AG04449 (cell line): ENCODE measurements at regions not wholly inside any gene's neighbourhood (a gene's known extent, or its start where the extent isn't known, plus 50 kb on each side); places are given as distances from the start of the nearest gene placed in this dataset.
"Not testable (repeated sequence)": the region's sequence is repeated elsewhere in the genome, so short reads cannot be mapped to it uniquely, and the experiment has no call there.

Source experiments
- CTCF ChIA-PET: fragments of 350-600 bp; formaldehyde crosslinking; extraction: SDS; loops from one replicate; lab custom pipeline; 2021; ENCODE audit warnings: antibody characterized with exemption; lab: Yijun Ruan, JAX
- POLR2A ChIA-PET: fragments of 400-600, 350-600 bp; formaldehyde crosslinking; extraction: SDS; loops from one replicate; lab custom pipeline; 2020; ENCODE audit warnings: antibody characterized with exemption, inconsistent platforms; lab: Yijun Ruan, JAX
- DNase-seq: peaks from one replicate; pipeline ENCODE4 v3.0.0-alpha.2; 2010; ENCODE audit warnings: low read depth, low spot score
- H3K4me3 ChIP-seq: 2 replicates; pipeline ENCODE4 v1.5.1; 2011; ENCODE audit warnings: low read depth, mild to moderate bottlenecking, control low read depth, low read length
- TF ChIP-seq, protein P1 (sequence below): IDR thresholded peaks from one replicate; pipeline ENCODE4 v1.5.1; 2011; ENCODE audit warnings: mild to moderate bottlenecking, moderate library complexity, low read length, control low read depth, inconsistent platforms; ENCODE audit not compliant: insufficient read depth; ENCODE audit errors: missing control alignments

DNA sequence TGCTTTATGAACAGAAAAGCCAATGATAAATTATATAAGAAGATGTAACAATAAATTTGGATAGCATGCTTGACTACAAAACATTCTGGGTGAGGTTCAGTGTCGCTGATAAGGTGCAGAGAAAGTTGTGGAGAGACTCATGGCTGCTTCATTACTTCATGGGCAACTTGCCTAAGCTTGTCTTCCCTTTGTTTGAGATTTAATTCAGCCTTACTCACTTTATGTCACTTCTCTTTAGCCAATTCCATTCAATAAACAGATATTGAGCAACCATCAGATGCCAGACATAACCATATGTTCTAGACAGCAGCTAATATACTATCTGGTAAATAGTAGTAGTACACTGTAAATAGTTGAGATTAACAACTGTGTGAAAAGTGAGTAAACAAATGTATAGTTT is 401.5 kb upstream of the FRG2C start:
- TF ChIP-seq, protein P1, sequence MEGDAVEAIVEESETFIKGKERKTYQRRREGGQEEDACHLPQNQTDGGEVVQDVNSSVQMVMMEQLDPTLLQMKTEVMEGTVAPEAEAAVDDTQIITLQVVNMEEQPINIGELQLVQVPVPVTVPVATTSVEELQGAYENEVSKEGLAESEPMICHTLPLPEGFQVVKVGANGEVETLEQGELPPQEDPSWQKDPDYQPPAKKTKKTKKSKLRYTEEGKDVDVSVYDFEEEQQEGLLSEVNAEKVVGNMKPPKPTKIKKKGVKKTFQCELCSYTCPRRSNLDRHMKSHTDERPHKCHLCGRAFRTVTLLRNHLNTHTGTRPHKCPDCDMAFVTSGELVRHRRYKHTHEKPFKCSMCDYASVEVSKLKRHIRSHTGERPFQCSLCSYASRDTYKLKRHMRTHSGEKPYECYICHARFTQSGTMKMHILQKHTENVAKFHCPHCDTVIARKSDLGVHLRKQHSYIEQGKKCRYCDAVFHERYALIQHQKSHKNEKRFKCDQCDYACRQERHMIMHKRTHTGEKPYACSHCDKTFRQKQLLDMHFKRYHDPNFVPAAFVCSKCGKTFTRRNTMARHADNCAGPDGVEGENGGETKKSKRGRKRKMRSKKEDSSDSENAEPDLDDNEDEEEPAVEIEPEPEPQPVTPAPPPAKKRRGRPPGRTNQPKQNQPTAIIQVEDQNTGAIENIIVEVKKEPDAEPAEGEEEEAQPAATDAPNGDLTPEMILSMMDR = no peak
- no peak overlapping the region for H3K4me3 ChIP-seq
- DNase-seq = no peak
- ChIA-PET POLR2A (interaction anchor here (0.6 kb wide), 1 partner anchor 35 kb away, joined by 3 read pairs; no protein-coding TSS in a partner anchor), CTCF (no interaction called here)

DNA sequence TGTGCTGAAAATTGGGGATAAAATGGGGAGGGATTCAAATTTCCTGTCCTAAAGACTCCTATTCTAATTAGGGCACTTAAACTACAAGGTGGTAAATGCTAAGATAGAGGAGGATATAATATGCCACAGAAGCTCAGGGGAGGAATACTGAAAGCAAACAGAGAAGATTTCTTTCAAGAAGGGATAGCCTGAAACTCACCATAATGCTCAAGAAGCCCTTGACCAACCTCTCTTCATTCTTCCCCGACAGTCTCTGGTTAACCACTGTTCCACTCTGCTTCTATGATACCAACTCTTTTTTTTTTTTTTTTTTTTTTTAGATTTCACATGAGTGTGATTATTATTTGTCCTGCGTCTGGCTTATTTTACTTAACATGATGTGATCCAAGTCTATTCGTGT is 398.2 kb upstream of the FRG2C start:
- H3K4me3 ChIP-seq = no peak overlapping the region
- POLR2A ChIA-PET = interaction anchor here (0.6 kb wide), 1 partner anchor 12 kb away, joined by 3 read pairs; no protein-coding TSS in a partner anchor
- CTCF ChIA-PET = interaction anchor here (1.1 kb wide), 1 partner anchor 164 kb away, joined by 4 read pairs; no protein-coding TSS in a partner anchor
- TF ChIP-seq, protein P1 = no peak
- no peak for DNase-seq

DNA sequence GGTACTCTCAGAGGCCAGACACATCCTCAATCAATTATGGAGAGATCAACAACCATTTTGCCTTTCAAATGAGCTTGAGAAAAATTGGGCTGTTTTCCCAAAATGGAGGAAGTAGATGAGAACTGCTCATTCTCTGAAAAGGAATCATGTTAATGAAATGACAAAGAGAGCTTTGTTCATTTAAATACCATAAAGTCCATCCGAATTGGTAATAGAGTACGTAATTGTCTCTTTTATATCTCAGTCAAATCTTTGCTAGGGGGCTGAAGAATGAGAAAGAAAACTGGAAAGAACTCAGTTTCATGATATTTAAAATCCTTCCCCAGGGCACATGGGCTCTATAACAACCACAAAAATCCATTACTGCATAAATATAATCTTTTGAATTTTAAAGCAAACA is 395.6 kb upstream of the FRG2C start:
- CTCF ChIA-PET = interaction anchor here (0.9 kb wide), 1 partner anchor 161 kb away, joined by 4 read pairs; no protein-coding TSS in a partner anchor
- DNase-seq, POLR2A ChIA-PET, H3K4me3 ChIP-seq: not testable (repeated sequence)

GRCh38 chr3:75272237-75272636 is 391.9 kb upstream of the FRG2C start:
- POLR2A ChIA-PET, CTCF ChIA-PET, DNase-seq, H3K4me3 ChIP-seq: not testable (repeated sequence)

DNA sequence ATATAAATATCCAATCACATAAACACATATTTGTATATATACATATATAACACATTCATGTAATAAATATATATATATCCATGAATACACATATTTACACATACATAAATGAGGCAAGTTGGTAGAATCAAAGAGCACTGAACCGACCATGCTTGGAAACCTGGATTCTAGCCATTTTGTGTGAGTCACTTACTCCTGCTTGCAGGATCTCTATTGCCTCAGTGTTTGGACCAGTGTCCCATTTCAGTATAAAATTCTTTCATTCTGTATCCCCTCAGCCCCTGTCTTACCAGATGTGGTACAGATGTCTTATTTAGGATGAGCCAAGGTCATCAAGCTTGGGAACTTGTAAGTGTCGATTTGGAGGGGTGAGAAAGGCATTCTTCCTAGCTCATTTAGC is 391.4 kb upstream of the FRG2C start:
- TF ChIP-seq, protein P1 = no peak
- ChIA-PET POLR2A (no interaction called here), CTCF (no interaction called here)
- DNase-seq = no peak
- no peak overlapping the region for H3K4me3 ChIP-seq

- CTCF ChIA-PET = interaction anchor here (0.6 kb wide), 1 partner anchor 144 kb away, joined by 3 read pairs; no protein-coding TSS in a partner anchor
- H3K4me3 ChIP-seq, POLR2A ChIA-PET: not testable (repeated sequence)
- peak; percentile 23 for DNase-seq
These were observed 378.5 kb upstream of the FRG2C start for GRCh38 chr3:75285531-75286148.

DNA sequence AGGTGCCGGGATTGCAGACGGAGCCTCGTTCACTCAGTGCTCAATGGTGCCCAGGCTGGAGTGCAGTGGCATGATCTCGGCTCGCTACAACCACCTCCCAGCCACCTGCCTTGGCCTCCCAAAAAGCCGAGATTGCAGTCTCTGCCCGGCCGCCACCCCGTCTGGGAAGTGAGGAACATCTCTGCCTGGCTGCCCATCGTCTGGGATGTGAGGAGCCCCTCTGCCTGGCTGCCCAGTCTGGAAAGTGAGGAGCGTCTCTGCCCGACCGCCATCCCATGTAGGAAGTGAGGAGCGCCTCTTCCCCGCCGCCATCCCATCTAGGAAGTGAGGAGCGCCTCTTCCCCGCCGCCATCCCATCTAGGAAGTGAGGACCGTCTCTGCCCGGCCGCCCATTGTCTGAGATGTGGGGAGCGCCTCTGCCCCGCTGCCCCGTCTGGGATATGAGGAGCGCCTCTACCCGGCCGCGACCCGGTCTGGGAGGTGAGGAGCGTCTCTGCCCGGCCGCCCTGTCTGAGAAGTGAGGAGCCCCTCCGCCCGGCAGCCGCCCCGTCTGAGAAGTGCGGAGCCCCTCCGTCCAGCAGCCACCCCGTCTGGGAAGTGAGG is 375.1 kb upstream of the FRG2C start:
- CTCF ChIA-PET, POLR2A ChIA-PET, DNase-seq, H3K4me3 ChIP-seq: not testable (repeated sequence)

- POLR2A ChIA-PET = no interaction called here
These were observed 370.0 kb upstream of the FRG2C start for GRCh38 chr3:75294124-75294523.

More at GRCh38 chr3:75294124-75294523, 370.0 kb upstream of the FRG2C start:
- TF ChIP-seq, protein P1 = peak; percentile 51
- DNase-seq = no peak
- CTCF ChIA-PET = interaction anchor here (0.7 to 2.7 kb wide), 16 partner anchors 9 to 351 kb away, joined by 3 to 36 read pairs (median 4); no protein-coding TSS in a partner anchor
- H3K4me3 ChIP-seq = no peak overlapping the region
